GM12878 (cell line): ENCODE measurements at regions not wholly inside any gene's neighbourhood (a gene's known extent, or its start where the extent isn't known, plus 50 kb on each side); places are given as distances from the start of the nearest gene placed in this dataset.

Experiments
- ATAC-seq: fragments of 200-7000 bp; cut with Tn5 transposase; 3 replicates; pipeline ENCODE4 v1.9.1; 2020; ENCODE audit warnings: mild to moderate bottlenecking, moderate library complexity
- BruUV-seq: library from RNA; stranded (reverse); fragments of 400-500 nt; replicated peaks from 2 replicates; lab custom pipeline; 2021; lab: Mats Ljungman, UMichigan
- CTCF ChIA-PET: fragments of 300-600 bp; sonication (Branson Sonifier 250); formaldehyde crosslinking; extraction: SDS; loops from one replicate; lab custom pipeline; 2021; ENCODE audit warnings: inconsistent platforms; lab: Yijun Ruan, JAX
- POLR2A ChIA-PET: fragments of 350-600 bp; formaldehyde crosslinking; extraction: SDS; loops from one replicate; lab custom pipeline; 2021; ENCODE audit warnings: inconsistent platforms; lab: Charles Lee
- RAD21 ChIA-PET: fragments of 300-600 bp; sonication (Branson Sonifier 250); formaldehyde crosslinking; loops from one replicate; lab custom pipeline; 2023; ENCODE audit warnings: antibody characterized with exemption; ENCODE audit not compliant: unreplicated experiment; lab: Charles Lee
- SMC1A ChIA-PET: fragments of 300-600 bp; sonication (Branson Sonifier 250); formaldehyde crosslinking; loops from one replicate; lab custom pipeline; 2023; ENCODE audit not compliant: unreplicated experiment, uncharacterized antibody; lab: Charles Lee
- DNase-seq: peaks from one replicate; pipeline ENCODE4 v3.0.0-alpha.2; 2011; ENCODE audit warnings: low read depth, low spot score
- FAIRE-seq: peaks from 3 replicates; lab custom pipeline; 2011; peaks lifted over from hg19 to GRCh38; lab: Jason Lieb, UNC
- H2AFZ ChIP-seq: 2 replicates; pipeline ENCODE4 v1.6.0; 2011; ENCODE audit warnings: low read depth, low read length, control low read depth; ENCODE audit not compliant: control insufficient read depth
- H3K27ac ChIP-seq: 2 replicates; pipeline ENCODE4 v1.5.1; 2011; ENCODE audit warnings: control low read depth; ENCODE audit not compliant: control insufficient read depth, insufficient read depth
- H3K27me3 ChIP-seq, 2 experiments: replicated peaks in 1 of 2; 2 replicates each; pipeline versions ENCODE4 v1.6.0 to v1.6.1; 2011; ENCODE audit warnings: low read length in 1 of 2; ENCODE audit not compliant: control insufficient read depth in 2 of 2, insufficient read depth in 2 of 2
- H3K36me3 ChIP-seq, 2 experiments: 2 replicates each; pipeline ENCODE4 v1.5.1; 2011; ENCODE audit warnings: low read length in 1 of 2; ENCODE audit not compliant: control insufficient read depth in 2 of 2, insufficient read depth in 2 of 2
- H3K4me1 ChIP-seq: 2 replicates; pipeline ENCODE4 v1.6.1; 2011; ENCODE audit warnings: mild to moderate bottlenecking, low read length, moderate library complexity, mixed read lengths; ENCODE audit not compliant: control insufficient read depth, insufficient read depth
- H3K4me2 ChIP-seq: 2 replicates; pipeline ENCODE4 v1.6.0; 2011; ENCODE audit warnings: control low read depth; ENCODE audit not compliant: control insufficient read depth, insufficient read depth
- H3K4me3 ChIP-seq: fragments of 200-600 bp; sonication (generic); 2 replicates; pipeline ENCODE4 v1.5.1; 2016
- H3K79me2 ChIP-seq: 2 replicates; pipeline ENCODE4 v1.6.0; 2011; ENCODE audit warnings: low read length; ENCODE audit not compliant: control insufficient read depth, insufficient read depth
- H3K9ac ChIP-seq: 2 replicates; pipeline ENCODE4 v1.8.0; 2011; ENCODE audit warnings: low read length, control low read depth, mixed read lengths; ENCODE audit not compliant: control insufficient read depth, insufficient read depth
- H3K9me3 ChIP-seq: replicated peaks from 3 replicates; pipeline ENCODE4 v1.5.1; 2011; ENCODE audit warnings: mild to moderate bottlenecking, low read length; ENCODE audit not compliant: control insufficient read depth, insufficient read depth
- H4K20me1 ChIP-seq: 2 replicates; pipeline ENCODE4 v1.6.0; 2011; ENCODE audit not compliant: control insufficient read depth, insufficient read depth
- BMI1 ChIP-seq: fragments of 450-650 bp; IDR thresholded peaks from 2 replicates; pipeline ENCODE4 v1.6.1; 2016; ENCODE audit warnings: mild to moderate bottlenecking, moderate library complexity, borderline replicate concordance
- EGR1 ChIP-seq, 2 experiments: IDR thresholded peaks; 1 replicate in 1 of 2; 2 replicates in 1 of 2; pipeline ENCODE4 v1.6.1; 2011 to 2012; ENCODE audit warnings: low read depth in 2 of 2, low read length in 2 of 2, borderline replicate concordance in 1 of 2, mild to moderate bottlenecking in 1 of 2, moderate library complexity in 1 of 2
- RAD51 ChIP-seq: fragments of 450-650 bp; IDR thresholded peaks from 2 replicates; pipeline ENCODE4 v1.6.1; 2016; ENCODE audit warnings: moderate library complexity, mild to moderate bottlenecking, inconsistent platforms
- SP1 ChIP-seq: IDR thresholded peaks from one replicate; pipeline ENCODE4 v1.6.1; 2011; ENCODE audit warnings: low read depth, low read length
- ZNF687 ChIP-seq: fragments of 450-650 bp; IDR thresholded peaks from 2 replicates; pipeline ENCODE4 v1.6.1; 2017; ENCODE audit warnings: mild to moderate bottlenecking, moderate library complexity
- WGBS: methylation state at CpG from one replicate; pipeline ENCODE4 v1.1.6; 2016; ENCODE audit warnings: low lambda C conversion rate; ENCODE audit not compliant: insufficient replicate concordance, insufficient coverage; ENCODE audit errors: missing lambda C conversion rate; 5-methylcytosine and 5-hydroxymethylcytosine counted together
- in situ Hi-C: fragments of 300-500 bp; cut with MboI; formaldehyde crosslinking; loops from 9 replicates; pipeline ENCODE4 v1.14.3; 2018; ENCODE audit warnings: mixed read lengths
- intact Hi-C: fragments of 100-400 bp; cut with micrococcal nuclease; formaldehyde crosslinking; loops from one replicate; pipeline ENCODE4 v1.14.2; 2022; ENCODE audit not compliant: unreplicated experiment
- TF ChIP-seq, protein P1 (sequence below): fragments of 450-650 bp; IDR thresholded peaks from 2 replicates; pipeline ENCODE4 v1.6.1; 2016; ENCODE audit warnings: mild to moderate bottlenecking

DNA sequence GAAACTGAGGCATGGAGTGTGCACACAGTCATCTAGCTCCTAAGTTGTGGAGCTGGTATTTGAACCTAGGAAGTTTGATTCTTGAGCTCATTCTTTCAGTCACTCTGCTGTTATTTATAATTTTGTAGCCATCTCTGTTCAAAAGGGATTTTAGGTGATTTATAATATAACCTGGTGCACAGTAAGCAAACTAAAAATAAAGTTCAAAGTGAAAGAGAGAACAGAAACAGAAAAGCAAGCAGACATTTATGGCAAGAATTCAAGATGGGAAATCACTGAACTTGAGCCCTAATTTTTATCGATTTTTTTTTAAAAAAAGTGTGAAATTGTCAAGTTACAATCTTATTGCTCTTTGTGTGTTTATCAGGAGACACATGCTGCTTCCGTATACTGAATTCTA is 71.4 kb upstream of the SLC7A14 start:
- Histone ChIP-seq H3K9me3 (no peaks in the 10 kb centered on the region; the same call in 2 of the 3 replicates), H3K4me2 (no peak overlapping the region), H3K4me3 (no peak overlapping the region), H3K27ac (no peak overlapping the region), H2AFZ (no peak overlapping the region), H3K36me3 (no peaks in the 10 kb centered on the region), H3K79me2 (no peaks in the 10 kb centered on the region), H4K20me1 (no peaks in the 10 kb centered on the region), H3K9ac (no peak overlapping the region), H3K4me1 (no peaks in the 10 kb centered on the region), H3K27me3 (peaks cover 1 to 12% of the 10 kb centered on the region in 2 experiments; a peak in 3 of 4 replicates)
- ChIA-PET CTCF (interaction anchor here (0.5 kb wide), 1 partner anchor 785 kb away, joined by 3 read pairs; no protein-coding TSS in a partner anchor), RAD21 (no interaction called here), SMC1A (no interaction called here), POLR2A (no interaction called here)
- in situ Hi-C loops (no loop called here), intact Hi-C loops (no loop called here)
- FAIRE-seq (no peak), DNase-seq (no peak), ATAC-seq (no peak)
- TF ChIP-seq, protein P1, sequence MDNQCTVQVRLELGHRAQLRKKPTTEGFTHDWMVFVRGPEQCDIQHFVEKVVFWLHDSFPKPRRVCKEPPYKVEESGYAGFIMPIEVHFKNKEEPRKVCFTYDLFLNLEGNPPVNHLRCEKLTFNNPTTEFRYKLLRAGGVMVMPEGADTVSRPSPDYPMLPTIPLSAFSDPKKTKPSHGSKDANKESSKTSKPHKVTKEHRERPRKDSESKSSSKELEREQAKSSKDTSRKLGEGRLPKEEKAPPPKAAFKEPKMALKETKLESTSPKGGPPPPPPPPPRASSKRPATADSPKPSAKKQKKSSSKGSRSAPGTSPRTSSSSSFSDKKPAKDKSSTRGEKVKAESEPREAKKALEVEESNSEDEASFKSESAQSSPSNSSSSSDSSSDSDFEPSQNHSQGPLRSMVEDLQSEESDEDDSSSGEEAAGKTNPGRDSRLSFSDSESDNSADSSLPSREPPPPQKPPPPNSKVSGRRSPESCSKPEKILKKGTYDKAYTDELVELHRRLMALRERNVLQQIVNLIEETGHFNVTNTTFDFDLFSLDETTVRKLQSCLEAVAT = no peak
- TF ChIP-seq RAD51 (no peak), SP1 (no peak), ZNF687 (no peak), EGR1 (IDR thresholded peaks at IDR 0.05; ENCODE audit: borderline replicate concordance in 1 of 2, low read depth in 2 of 2, low read length in 2 of 2) (no peak), BMI1 (no peak)
- WGBS = 52% methylated on average over 2 of the region's 2 CpGs
- no TSS peak for BruUV-seq
